ENCODE measurements at regions not wholly inside any gene's neighbourhood (a gene's known extent, or its start where the extent isn't known, plus 50 kb on each side); places are given as distances from the start of the nearest gene placed in this dataset.

GRCh38 chr1:4444086-4444485, 210.3 kb upstream of the AJAP1 start:
- TF ChIP-seq, protein P1, sequence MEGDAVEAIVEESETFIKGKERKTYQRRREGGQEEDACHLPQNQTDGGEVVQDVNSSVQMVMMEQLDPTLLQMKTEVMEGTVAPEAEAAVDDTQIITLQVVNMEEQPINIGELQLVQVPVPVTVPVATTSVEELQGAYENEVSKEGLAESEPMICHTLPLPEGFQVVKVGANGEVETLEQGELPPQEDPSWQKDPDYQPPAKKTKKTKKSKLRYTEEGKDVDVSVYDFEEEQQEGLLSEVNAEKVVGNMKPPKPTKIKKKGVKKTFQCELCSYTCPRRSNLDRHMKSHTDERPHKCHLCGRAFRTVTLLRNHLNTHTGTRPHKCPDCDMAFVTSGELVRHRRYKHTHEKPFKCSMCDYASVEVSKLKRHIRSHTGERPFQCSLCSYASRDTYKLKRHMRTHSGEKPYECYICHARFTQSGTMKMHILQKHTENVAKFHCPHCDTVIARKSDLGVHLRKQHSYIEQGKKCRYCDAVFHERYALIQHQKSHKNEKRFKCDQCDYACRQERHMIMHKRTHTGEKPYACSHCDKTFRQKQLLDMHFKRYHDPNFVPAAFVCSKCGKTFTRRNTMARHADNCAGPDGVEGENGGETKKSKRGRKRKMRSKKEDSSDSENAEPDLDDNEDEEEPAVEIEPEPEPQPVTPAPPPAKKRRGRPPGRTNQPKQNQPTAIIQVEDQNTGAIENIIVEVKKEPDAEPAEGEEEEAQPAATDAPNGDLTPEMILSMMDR (IDR thresholded peaks at IDR 0.05), result no peak
- TF ChIP-seq, protein P2, sequence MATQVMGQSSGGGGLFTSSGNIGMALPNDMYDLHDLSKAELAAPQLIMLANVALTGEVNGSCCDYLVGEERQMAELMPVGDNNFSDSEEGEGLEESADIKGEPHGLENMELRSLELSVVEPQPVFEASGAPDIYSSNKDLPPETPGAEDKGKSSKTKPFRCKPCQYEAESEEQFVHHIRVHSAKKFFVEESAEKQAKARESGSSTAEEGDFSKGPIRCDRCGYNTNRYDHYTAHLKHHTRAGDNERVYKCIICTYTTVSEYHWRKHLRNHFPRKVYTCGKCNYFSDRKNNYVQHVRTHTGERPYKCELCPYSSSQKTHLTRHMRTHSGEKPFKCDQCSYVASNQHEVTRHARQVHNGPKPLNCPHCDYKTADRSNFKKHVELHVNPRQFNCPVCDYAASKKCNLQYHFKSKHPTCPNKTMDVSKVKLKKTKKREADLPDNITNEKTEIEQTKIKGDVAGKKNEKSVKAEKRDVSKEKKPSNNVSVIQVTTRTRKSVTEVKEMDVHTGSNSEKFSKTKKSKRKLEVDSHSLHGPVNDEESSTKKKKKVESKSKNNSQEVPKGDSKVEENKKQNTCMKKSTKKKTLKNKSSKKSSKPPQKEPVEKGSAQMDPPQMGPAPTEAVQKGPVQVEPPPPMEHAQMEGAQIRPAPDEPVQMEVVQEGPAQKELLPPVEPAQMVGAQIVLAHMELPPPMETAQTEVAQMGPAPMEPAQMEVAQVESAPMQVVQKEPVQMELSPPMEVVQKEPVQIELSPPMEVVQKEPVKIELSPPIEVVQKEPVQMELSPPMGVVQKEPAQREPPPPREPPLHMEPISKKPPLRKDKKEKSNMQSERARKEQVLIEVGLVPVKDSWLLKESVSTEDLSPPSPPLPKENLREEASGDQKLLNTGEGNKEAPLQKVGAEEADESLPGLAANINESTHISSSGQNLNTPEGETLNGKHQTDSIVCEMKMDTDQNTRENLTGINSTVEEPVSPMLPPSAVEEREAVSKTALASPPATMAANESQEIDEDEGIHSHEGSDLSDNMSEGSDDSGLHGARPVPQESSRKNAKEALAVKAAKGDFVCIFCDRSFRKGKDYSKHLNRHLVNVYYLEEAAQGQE (IDR thresholded peaks at IDR 0.05; ENCODE audit: insufficient read depth in 1 of 2, low read depth in 2 of 2, low read length in 1 of 2), result no peak

All from Panc1 (cell line).